Astrocyte of the spinal cord (primary cell): ENCODE measurements at regions not wholly inside any gene's neighbourhood (a gene's known extent, or its start where the extent isn't known, plus 50 kb on each side); places are given as distances from the start of the nearest gene placed in this dataset.

Source experiments
- DNase-seq: peaks from one replicate; pipeline ENCODE4 v3.0.0; 2011; ENCODE audit warnings: low read depth, low spot score
- H3K4me3 ChIP-seq: 2 replicates; pipeline ENCODE4 v1.5.1; 2011; ENCODE audit warnings: low read depth, mild to moderate bottlenecking, low read length, moderate library complexity
- CTCF ChIP-seq: IDR thresholded peaks from 2 replicates; pipeline ENCODE4 v1.5.1; 2012; ENCODE audit warnings: low read depth, mild to moderate bottlenecking, low read length, inconsistent platforms
- in situ Hi-C: cut with HindIII; loops from 2 replicates; pipeline ENCODE4 v1.10.0; 2017; ENCODE audit warnings: low sequenced_read_pairs

- DNase-seq = no peak
- H3K4me3 ChIP-seq = no peak overlapping the region
- no peak for TF ChIP-seq CTCF
- in situ Hi-C loops = no loop called here
Observed at GRCh38 chr1:118300808-118301207, 115.8 kb upstream of the SPAG17 start.

GRCh38 chr1:118298397-118298796, 113.4 kb upstream of the SPAG17 start:
- in situ Hi-C loops = no loop called here
- H3K4me3 ChIP-seq = no peak overlapping the region
- DNase-seq = no peak
- TF ChIP-seq CTCF = no peak

GRCh38 chr1:118297521-118297920, 112.5 kb upstream of the SPAG17 start:
- in situ Hi-C loops = no loop called here
- TF ChIP-seq CTCF = no peak
- DNase-seq = no peak
- no peak overlapping the region for H3K4me3 ChIP-seq

GRCh38 chr1:118294875-118295642, 110.0 kb upstream of the SPAG17 start:
- in situ Hi-C loops = no loop called here
- DNase-seq = no peak
- H3K4me3 ChIP-seq = no peak overlapping the region
- TF ChIP-seq CTCF = no peak

GRCh38 chr1:118291661-118292060, 106.6 kb upstream of the SPAG17 start:
- DNase-seq = no peak
- in situ Hi-C loops = no loop called here
- TF ChIP-seq CTCF = no peak
- H3K4me3 ChIP-seq = no peak overlapping the region

GRCh38 chr1:118290571-118290970, 105.5 kb upstream of the SPAG17 start:
- no peak overlapping the region for H3K4me3 ChIP-seq
- no peak for TF ChIP-seq CTCF
- no peak for DNase-seq
- in situ Hi-C loops = no loop called here
